Left forelimb (tissue), 1 donor: ENCODE measurements at regions not wholly inside any gene's neighbourhood (a gene's known extent, or its start where the extent isn't known, plus 50 kb on each side); places are given as distances from the start of the nearest gene placed in this dataset.

Experiments
- DNase-seq: peaks from one replicate; pipeline ENCODE4 v3.0.0-alpha.2; 2018; ENCODE audit warnings: low spot score

DNA sequence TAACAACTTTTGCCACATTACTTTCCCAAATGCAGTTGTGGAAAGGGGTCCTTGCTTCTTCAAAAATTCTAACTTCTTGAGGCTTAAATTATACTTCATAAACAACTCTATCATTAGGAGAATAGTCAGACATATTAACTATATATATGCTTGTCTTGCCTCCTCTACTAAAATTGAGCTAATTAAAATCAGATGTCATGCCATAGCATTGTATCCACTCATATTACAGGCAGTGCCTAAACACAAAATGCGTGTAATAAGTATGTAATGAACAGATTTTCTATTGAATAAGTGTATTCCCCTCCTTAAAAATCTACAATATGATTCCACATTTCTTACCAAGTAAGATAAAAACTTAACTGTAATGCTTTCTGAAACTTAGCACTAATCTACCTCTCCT lies 204.5 kb downstream of the PLK2 start:
- DNase-seq = no peak

DNA sequence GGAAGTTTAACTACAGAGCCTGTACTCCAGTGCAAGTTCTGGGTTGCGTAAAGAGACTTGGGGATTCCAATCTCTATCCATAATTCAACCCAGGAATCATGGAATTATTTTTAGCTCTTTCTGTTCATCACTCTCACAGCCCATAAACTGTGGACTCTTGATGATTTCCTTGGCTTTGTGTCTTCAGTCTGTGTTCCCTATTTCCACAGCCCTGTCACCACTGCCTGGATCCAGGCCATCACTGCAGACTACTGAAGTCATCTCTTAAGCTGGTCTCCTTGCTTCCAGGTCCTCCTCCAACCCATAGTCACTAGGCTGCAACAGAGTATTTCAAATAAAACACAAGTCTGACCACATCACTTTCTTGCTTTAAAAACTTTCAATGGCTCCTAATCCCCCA lies 211.7 kb downstream of the PLK2 start:
- no peak for DNase-seq

- no peak for DNase-seq
Measured at GRCh38 chr5:58246461-58246944, 213.4 kb downstream of the PLK2 start.

- no peak for DNase-seq
Measured at GRCh38 chr5:58245476-58245840, 214.4 kb downstream of the PLK2 start.

DNA sequence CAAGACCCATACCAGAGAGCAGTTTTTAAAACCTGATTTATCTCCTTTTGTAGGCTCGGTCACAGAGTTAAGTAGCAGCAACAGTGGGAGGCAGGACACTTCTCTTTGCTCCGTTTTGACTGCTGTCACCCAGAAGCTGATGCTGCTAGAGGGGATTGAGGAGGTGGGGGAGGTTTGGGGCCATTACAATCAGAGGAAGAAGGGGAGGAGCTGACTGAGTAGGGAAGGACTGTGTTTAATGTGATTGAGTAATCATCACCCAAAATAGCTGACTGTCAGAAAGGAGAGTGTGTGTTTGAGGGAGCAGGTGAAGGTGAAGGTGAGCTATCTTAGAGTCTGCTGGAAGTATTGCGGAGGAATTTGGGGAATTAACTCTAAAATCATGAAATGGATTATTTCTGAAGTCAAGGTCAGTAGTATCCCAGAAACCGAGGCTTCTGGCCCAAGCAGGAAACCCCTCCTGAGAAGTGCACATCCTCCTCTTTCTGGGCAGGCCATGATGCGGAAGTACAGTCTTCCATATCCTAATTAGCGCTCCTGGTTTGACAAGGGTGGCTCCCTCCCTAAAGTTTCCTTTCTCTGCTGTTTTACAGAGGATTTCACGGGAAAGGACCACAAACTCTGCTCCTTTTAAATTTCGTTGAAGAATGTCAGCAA lies 214.9 kb downstream of the PLK2 start:
- no peak for DNase-seq

DNA sequence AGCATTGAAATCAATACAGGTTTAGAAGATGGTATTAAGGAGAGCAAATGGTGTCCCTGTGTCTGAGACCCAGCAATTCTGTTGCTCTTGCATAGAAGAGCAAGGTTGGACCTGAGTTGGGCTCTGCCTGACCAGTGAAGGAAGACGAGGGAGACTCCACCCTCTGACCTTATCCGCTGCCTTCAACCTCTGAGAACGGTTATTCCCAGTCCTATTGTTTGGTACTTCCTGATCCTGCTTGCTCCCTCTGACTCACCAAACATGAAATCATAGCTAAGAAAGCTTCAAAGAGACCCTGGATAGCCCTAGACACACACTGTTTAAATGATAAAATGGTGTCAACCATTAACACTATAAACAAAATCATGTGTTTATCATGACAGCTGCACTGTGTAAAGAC lies 218.5 kb downstream of the PLK2 start:
- no peak for DNase-seq

DNA sequence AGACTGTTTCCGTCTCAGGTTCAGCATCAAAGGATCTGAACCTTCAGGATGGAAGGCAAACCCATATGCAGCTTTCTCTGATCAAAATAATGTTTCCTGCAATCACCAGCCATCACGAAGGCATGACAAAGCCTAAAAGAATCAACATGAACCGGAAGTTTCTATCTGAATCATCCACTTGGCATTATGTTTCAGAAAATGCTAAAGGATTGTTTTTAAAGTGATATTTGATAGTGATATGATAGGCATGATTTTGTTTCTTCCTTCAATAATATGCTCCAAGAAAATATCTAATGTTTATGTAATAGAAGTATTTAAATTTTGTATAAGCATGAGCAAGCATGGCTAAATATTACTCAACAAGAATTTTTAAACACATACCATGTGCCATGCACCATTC lies 219.6 kb downstream of the PLK2 start:
- no peak for DNase-seq

- DNase-seq = no peak
Measured at GRCh38 chr5:58239731-58240130, 220.2 kb downstream of the PLK2 start.

- no peak for DNase-seq
Measured at GRCh38 chr5:58239045-58239444, 220.8 kb downstream of the PLK2 start.

- DNase-seq = no peak
Measured at GRCh38 chr5:58236498-58236897, 223.4 kb downstream of the PLK2 start.

DNA sequence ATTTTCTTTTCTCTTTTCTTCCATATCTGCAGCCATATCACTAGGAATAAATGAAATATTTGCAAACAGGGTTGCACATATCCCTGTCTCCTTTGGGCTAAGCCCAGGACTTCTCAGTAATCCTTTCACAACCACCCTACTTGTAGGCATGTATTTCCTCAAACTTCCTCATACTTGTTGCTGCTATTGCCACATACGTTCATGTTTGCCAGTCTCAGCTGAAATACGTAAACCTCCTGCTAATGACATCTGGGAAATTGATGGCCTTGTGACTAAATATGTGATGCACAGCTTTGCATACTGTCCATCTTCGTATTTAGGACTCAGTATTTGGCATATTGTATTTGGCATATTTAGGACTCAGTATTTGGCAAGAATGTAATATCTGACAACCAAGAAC lies 224.6 kb downstream of the PLK2 start:
- DNase-seq = no peak

- no peak for DNase-seq
Measured at GRCh38 chr5:58232130-58232529, 227.8 kb downstream of the PLK2 start.

DNA sequence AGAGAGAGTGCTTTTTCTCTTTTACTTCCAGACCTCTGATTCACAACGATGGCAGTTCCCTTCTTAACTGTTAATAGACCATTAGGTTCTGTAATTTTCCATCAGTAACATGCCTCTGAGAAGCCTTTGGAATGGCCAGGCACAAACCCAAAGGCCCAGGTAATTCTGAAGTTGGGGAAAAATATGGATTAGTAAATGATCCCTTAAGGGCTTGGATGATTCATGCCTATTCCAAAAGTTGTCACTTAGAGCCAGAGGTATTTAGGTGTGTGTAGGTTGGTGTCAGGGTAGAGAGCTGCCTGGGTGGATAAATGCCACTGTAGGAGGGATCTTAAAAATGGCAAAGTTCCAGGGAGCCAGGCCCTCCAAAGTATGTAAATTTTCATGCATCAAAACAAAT lies 228.8 kb downstream of the PLK2 start:
- no peak for DNase-seq

GRCh38 chr5:58228896-58229295 lies 231.0 kb downstream of the PLK2 start:
- DNase-seq = no peak

DNA sequence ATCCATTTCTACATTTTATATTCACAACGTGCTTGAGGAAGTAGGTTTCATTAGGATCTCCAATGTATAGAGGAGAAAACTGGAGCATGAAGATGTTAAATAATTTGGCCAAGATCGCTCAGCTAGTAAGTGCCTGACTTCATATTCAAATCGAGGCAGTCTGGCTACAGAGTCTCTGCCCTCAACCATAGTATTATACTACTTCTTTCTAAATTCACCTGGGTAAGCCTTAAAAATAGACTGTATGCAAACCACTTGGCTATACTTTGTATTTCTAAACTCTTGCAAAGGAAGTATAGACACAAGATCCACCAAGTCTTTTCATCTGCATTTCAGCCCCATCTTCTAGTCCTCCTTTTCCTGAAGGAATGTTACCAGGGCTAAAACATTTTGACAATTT lies 232.0 kb downstream of the PLK2 start:
- no peak for DNase-seq

GRCh38 chr5:58224661-58225060 lies 235.2 kb downstream of the PLK2 start:
- DNase-seq = no peak

DNA sequence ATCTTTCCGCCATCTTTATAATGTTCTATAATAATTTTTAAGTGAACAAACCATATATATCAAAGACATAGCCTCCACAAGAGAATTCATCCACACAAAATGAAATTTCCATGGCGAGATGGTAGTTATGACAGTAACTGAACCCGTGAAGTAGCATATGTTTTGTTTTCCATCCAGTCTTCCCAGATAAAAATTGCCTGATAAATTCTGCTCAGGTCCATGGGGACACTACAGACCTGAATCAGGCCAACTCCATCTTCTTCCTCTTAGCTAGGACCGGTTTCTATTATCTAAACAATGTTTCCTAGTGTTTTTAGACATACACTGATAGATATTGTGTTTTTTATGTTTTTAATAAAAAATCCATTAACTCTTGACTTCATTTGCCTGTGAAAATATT lies 235.7 kb downstream of the PLK2 start:
- DNase-seq = no peak

DNA sequence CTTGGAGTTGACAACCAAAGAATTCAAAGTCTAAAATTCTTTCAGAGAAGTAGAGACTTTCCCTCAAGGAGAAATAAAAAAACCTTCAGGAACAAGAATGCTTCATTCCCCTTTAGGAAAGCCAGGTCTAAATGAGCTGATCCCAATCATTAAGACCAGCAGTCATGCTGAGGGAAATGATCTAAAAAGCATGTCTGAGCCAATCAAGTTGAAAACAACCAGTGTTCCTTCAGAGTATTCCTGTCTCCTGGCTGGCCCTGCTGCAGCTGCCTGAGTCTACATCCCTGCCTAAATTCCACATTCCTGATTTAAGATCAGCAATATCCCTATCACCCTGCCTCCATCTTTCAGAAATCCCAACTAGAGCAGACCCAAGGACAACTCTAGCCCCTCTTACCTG lies 244.5 kb downstream of the PLK2 start:
- DNase-seq = no peak

DNA sequence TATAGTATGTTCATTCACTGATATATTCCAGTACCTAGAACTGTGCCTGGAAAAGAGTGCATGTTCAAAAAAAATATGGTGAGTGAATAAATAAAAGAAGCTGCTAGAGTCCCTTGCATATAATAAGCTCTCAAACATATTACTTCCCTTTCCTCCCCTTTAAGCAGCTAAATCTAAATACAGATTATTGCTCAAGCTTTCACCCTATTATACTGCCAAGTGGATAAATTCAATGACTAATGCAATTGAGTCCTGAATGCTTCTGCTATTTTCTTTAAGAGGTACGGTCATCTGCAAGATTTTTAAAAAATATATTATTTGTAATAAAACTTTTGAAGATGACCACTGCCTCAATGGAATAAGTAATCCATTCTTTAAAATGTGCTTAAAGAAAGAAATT lies 248.4 kb downstream of the PLK2 start:
- DNase-seq = no peak

DNA sequence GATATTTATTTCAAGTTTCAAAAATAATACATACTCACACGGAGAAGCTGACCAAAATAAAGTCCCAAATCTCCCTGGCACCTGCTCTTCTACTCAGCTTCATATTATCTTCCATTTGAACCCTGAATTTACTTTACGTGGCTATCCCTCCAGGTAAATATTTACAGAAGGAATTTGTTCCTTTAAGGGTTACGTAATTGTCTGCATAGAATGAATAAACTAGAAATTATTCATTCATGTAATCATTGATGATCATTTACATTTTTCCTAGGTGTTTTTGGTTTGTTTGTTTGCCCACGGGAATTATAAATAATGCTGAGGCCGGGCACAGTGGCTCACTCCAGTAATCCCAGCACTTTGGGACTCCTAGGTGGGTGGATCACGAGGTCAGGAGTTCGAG lies 251.2 kb downstream of the PLK2 start:
- DNase-seq = no peak

DNA sequence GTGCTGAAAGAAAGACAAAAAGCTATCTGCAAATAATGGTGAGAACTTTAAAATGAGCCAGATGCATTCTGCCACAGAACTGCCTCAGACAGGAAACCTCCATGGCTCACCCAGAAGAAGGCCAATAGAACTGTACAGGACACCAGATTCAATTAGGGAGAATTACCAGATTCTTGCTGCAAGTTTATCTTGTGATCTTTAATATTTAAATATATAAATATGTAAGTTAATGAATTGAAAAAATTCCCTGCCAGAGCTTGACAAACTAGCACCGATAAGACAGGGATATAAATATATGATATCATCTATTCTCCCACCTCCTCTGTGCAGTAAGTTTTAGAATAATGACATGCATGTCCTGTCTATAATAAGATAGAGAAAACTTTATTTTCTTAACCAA lies 252.8 kb downstream of the PLK2 start:
- DNase-seq = no peak

DNA sequence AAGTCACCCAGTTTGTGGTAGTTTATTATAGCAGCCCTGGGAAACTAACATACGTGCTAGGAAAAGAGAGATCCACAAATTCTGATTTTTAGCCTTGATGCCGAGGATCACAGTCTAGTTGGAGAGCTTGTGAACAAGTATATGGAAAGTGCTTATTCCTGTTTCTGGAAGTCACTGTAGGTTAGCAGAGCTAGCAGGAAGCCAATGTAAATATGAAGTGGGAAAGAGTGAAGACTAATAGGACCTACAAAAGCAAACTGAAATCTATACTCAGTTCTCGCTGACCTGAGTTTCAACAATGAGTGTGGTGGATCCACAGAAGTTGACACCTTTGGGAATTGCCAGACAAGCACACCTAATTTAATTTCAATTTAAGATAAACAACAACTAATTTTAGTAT lies 254.9 kb downstream of the PLK2 start:
- no peak for DNase-seq

DNA sequence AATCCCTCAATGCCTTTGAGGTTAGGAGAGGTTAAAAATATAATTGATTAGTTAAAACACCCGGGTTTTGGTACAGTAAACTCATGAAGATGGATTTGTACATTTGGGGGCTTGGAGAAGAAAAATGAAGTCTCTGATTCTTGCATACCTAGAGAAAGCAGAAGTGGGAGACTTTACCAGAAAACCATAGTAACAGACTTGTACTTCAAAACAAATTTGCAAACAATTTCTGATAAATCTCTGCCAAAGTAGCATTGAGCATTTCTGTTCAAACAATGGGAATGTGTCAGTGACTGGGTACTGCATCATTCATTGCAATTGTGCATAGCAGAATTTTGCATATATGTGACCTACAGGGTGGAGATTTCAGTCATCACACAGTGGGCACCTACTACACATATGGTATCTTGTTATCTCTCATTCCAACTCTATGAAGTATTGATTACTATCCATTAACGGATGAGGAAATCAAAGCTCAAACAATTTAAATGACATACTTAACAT lies 256.9 kb downstream of the PLK2 start:
- no peak for DNase-seq

GRCh38 chr5:58201922-58202648 lies 257.8 kb downstream of the PLK2 start:
- no peak for DNase-seq
